IMR-90 (cell line): ENCODE measurements at regions not wholly inside any gene's neighbourhood (a gene's known extent, or its start where the extent isn't known, plus 50 kb on each side); places are given as distances from the start of the nearest gene placed in this dataset.

Experiments
- ATAC-seq: fragments of 200-7000 bp; cut with Tn5 transposase; 2 replicates; pipeline ENCODE4 v1.9.1; 2020; ENCODE audit warnings: low read depth, mild to moderate bottlenecking, moderate library complexity
- BruUV-seq: library from RNA; stranded (reverse); fragments of 400-500 nt; replicated peaks from 2 replicates; lab custom pipeline; 2021; lab: Mats Ljungman, UMichigan
- CTCF ChIA-PET: fragments of 300-600 bp; formaldehyde crosslinking; extraction: SDS; loops from one replicate; lab custom pipeline; 2021; ENCODE audit warnings: antibody characterized with exemption; lab: Yijun Ruan, JAX
- POLR2A ChIA-PET: fragments of 300-600 bp; sonication (Branson Sonifier 250); formaldehyde crosslinking; loops from one replicate; lab custom pipeline; 2022; ENCODE audit warnings: antibody characterized with exemption; ENCODE audit not compliant: unreplicated experiment; lab: Charles Lee
- DNase-seq: peaks from one replicate; pipeline ENCODE4 v3.0.0; 2013
- H2AFZ ChIP-seq: replicated peaks from 2 replicates; pipeline ENCODE3; 2013; ENCODE audit warnings: low read length, mild to moderate bottlenecking; ENCODE audit not compliant: poor library complexity
- H2AK5ac ChIP-seq: 2 replicates; pipeline ENCODE4 v1.6.1; 2013; ENCODE audit warnings: low read depth, low read length, inconsistent platforms
- H2AK9ac ChIP-seq: replicated peaks from 2 replicates; pipeline ENCODE3; 2013; ENCODE audit warnings: mild to moderate bottlenecking, low read depth, low read length, moderate library complexity; ENCODE audit not compliant: poor library complexity
- H2BK120ac ChIP-seq: 2 replicates; pipeline ENCODE4 v1.6.1; 2013; ENCODE audit warnings: low read depth, low read length, inconsistent platforms
- H2BK15ac ChIP-seq: 3 replicates; pipeline ENCODE4 v1.6.1; 2013; ENCODE audit warnings: low read depth, low read length, inconsistent platforms
- H2BK20ac ChIP-seq: 2 replicates; pipeline ENCODE4 v1.6.1; 2013; ENCODE audit warnings: low read depth, mild to moderate bottlenecking, inconsistent platforms, low read length, moderate library complexity
- H2BK5ac ChIP-seq: 2 replicates; pipeline ENCODE4 v1.6.1; 2013; ENCODE audit warnings: mild to moderate bottlenecking, low read depth, low read length, inconsistent platforms; ENCODE audit not compliant: poor library complexity, severe bottlenecking
- H3K14ac ChIP-seq: replicated peaks from 2 replicates; pipeline ENCODE4 v1.6.1; 2013; ENCODE audit warnings: low read depth, low read length, inconsistent platforms
- H3K18ac ChIP-seq: 2 replicates; pipeline ENCODE4 v1.6.1; 2013; ENCODE audit warnings: low read depth, low read length, control low read depth
- H3K23ac ChIP-seq: 2 replicates; pipeline ENCODE4 v1.6.1; 2013; ENCODE audit warnings: low read depth, low read length, inconsistent platforms
- H3K27ac ChIP-seq: 2 replicates; pipeline ENCODE4 v1.5.1; 2013; ENCODE audit warnings: mild to moderate bottlenecking, control low read depth, low read length; ENCODE audit not compliant: insufficient read depth
- H3K27me3 ChIP-seq: 2 replicates; pipeline ENCODE4 v1.6.1; 2013; ENCODE audit warnings: low read length; ENCODE audit not compliant: control insufficient read depth, insufficient read depth
- H3K36me3 ChIP-seq: 2 replicates; pipeline ENCODE4 v1.6.1; 2013; ENCODE audit warnings: low read length, mixed read lengths; ENCODE audit not compliant: control insufficient read depth, insufficient read depth
- H3K4ac ChIP-seq: 2 replicates; pipeline ENCODE4 v1.6.1; 2013; ENCODE audit warnings: low read depth, low read length, inconsistent platforms
- H3K4me1 ChIP-seq: 2 replicates; pipeline ENCODE4 v1.6.1; 2013; ENCODE audit warnings: low read length, mixed read lengths; ENCODE audit not compliant: control insufficient read depth, insufficient read depth
- H3K4me2 ChIP-seq: 2 replicates; pipeline ENCODE4 v1.6.1; 2013; ENCODE audit warnings: low read depth, mild to moderate bottlenecking, control low read depth, low read length, moderate library complexity
- H3K4me3 ChIP-seq: 2 replicates; pipeline ENCODE4 v1.5.1; 2013; ENCODE audit warnings: low read depth, mild to moderate bottlenecking, control low read depth, low read length, moderate library complexity; ENCODE audit not compliant: insufficient read depth
- H3K56ac ChIP-seq: 2 replicates; pipeline ENCODE4 v1.6.1; 2013; ENCODE audit warnings: low read length, inconsistent platforms; ENCODE audit not compliant: insufficient read depth; ENCODE audit errors: extremely low read depth
- H3K79me1 ChIP-seq, 2 experiments: 2 replicates each; pipeline ENCODE4 v1.6.1; 2013; ENCODE audit warnings: low read length in 2 of 2, inconsistent platforms in 1 of 2, low read depth in 1 of 2
- H3K9ac ChIP-seq: 2 replicates; pipeline ENCODE4 v1.6.1; 2013; ENCODE audit warnings: low read depth, low read length, control low read depth
- H3K9me1 ChIP-seq: 2 replicates; pipeline ENCODE4 v1.6.1; 2013; ENCODE audit warnings: low read length, inconsistent platforms; ENCODE audit not compliant: insufficient read depth
- H3K9me3 ChIP-seq: 2 replicates; pipeline ENCODE4 v1.6.1; 2013; ENCODE audit warnings: low read length; ENCODE audit not compliant: control insufficient read depth, insufficient read depth
- H4K20me1 ChIP-seq: 2 replicates; pipeline ENCODE4 v1.6.1; 2013; ENCODE audit warnings: low read length, inconsistent platforms; ENCODE audit not compliant: insufficient read depth
- H4K5ac ChIP-seq: 2 replicates; pipeline ENCODE4 v1.6.1; 2013; ENCODE audit warnings: mild to moderate bottlenecking, low read depth, low read length, control low read depth
- H4K8ac ChIP-seq, 2 experiments: 2 replicates each; pipeline ENCODE4 v1.6.1; 2013; ENCODE audit warnings: low read depth in 2 of 2, low read length in 2 of 2, control low read depth in 1 of 2, inconsistent platforms in 1 of 2
- H4K91ac ChIP-seq: 2 replicates; pipeline ENCODE4 v1.6.1; 2013; ENCODE audit warnings: low read depth, low read length, inconsistent platforms; ENCODE audit not compliant: insufficient read depth
- BHLHE40 ChIP-seq: fragments of 150-350 bp; IDR thresholded peaks from 2 replicates; pipeline ENCODE4 v1.6.1; 2016; ENCODE audit warnings: mild to moderate bottlenecking, low read depth, low read length
- ELK1 ChIP-seq: fragments of 150-350 bp; IDR thresholded peaks from 2 replicates; pipeline ENCODE4 v1.6.1; 2016; ENCODE audit warnings: low read depth, mild to moderate bottlenecking, low read length, moderate library complexity, borderline replicate concordance
- FOS ChIP-seq: fragments of 150-350 bp; IDR thresholded peaks from 2 replicates; pipeline ENCODE4 v1.6.1; 2016; ENCODE audit warnings: low read depth, low read length
- MAFK ChIP-seq: IDR thresholded peaks from 2 replicates; pipeline ENCODE4 v1.6.1; 2012; ENCODE audit warnings: low read depth, low read length, improper control_type of control experiment
- POLR2A ChIP-seq: IDR thresholded peaks from 2 replicates; pipeline ENCODE4 v1.6.1; 2012; ENCODE audit warnings: mild to moderate bottlenecking, low read depth, low read length
- USF2 ChIP-seq: fragments of 150-350 bp; IDR thresholded peaks from 2 replicates; pipeline ENCODE4 v1.6.1; 2017; ENCODE audit warnings: mild to moderate bottlenecking, antibody characterized with exemption, low read length, low read depth
- WGBS, 2 experiments: methylation state at CpG; one replicate each; pipeline versions ENCODE4 v1.1.5 to v1.1.7; 2013; ENCODE audit warnings: missing lambda C conversion rate in 2 of 2; ENCODE audit not compliant: insufficient read length in 1 of 2; ENCODE audit errors: extremely low coverage in 2 of 2; 5-methylcytosine and 5-hydroxymethylcytosine counted together
- dilution Hi-C: fragments of 300-500 bp; cut with HindIII; formaldehyde crosslinking; loops from one replicate; pipeline ENCODE4 v1.14.3; 2018; ENCODE audit warnings: low sequenced_read_pairs; ENCODE audit not compliant: unreplicated experiment
- in situ Hi-C: fragments of 300-500 bp; cut with MboI; formaldehyde crosslinking; loops from 3 replicates; pipeline ENCODE4 v1.14.3; 2019; ENCODE audit warnings: low sequenced_read_pairs, inconsistent platforms, mixed read lengths
- intact Hi-C: fragments of 100-400 bp; cut with micrococcal nuclease; formaldehyde crosslinking; loops from 2 replicates; pipeline ENCODE4 v1.10.0; 2022

- POLR2A ChIA-PET, result no interaction called here
- WGBS, 2 experiments, result no CpG with 5 or more reads among the region's 3 CpGs
These were observed 370.2 kb upstream of the RAB6C start for GRCh38 chr2:129609224-129609623.

More at GRCh38 chr2:129609224-129609623, 370.2 kb upstream of the RAB6C start:
- H2AK9ac ChIP-seq, result no peak overlapping the region
- no peak overlapping the region for H3K4me3 ChIP-seq
- no peak overlapping the region for H3K18ac ChIP-seq
- no peak overlapping the region for H3K23ac ChIP-seq
- no peak overlapping the region for H4K91ac ChIP-seq
- no peaks in the 10 kb centered on the region for H3K4me1 ChIP-seq
- no peak overlapping the region for H2BK120ac ChIP-seq
- dilution Hi-C loops (no loop called here), intact Hi-C loops (no loop called here), in situ Hi-C loops (no loop called here)
- H3K27ac ChIP-seq, result no peak overlapping the region
- TF ChIP-seq BHLHE40, result no peak
- no peak for TF ChIP-seq FOS
- TF ChIP-seq MAFK, result no peak
- TF ChIP-seq POLR2A, result no peak
- TF ChIP-seq USF2, result no peak
- no peak for TF ChIP-seq ELK1
- H4K8ac ChIP-seq, result no peak overlapping the region
- peaks cover 18% of the 10 kb centered on the region for H3K9me3 ChIP-seq
- H3K36me3 ChIP-seq, result no peaks in the 10 kb centered on the region
- H3K27me3 ChIP-seq, result no peaks in the 10 kb centered on the region
- H2BK15ac ChIP-seq, result no peak overlapping the region
- no peak for ATAC-seq
- H4K5ac ChIP-seq, result no peak overlapping the region
- H3K4me2 ChIP-seq, result no peak overlapping the region
- H3K79me1 ChIP-seq, result no peaks in the 10 kb centered on the region
- no peak overlapping the region for H2BK5ac ChIP-seq
- no peak overlapping the region for H3K4ac ChIP-seq
- CTCF ChIA-PET, result no interaction called here
- no peak overlapping the region for H2BK20ac ChIP-seq
- H3K9ac ChIP-seq, result no peak overlapping the region
- no peak overlapping the region for H3K14ac ChIP-seq
- H2AFZ ChIP-seq, result no peak overlapping the region
- no TSS peak for BruUV-seq
- H3K56ac ChIP-seq, result no peak overlapping the region
- H2AK5ac ChIP-seq, result no peak overlapping the region
- no peaks in the 10 kb centered on the region for H4K20me1 ChIP-seq
- no peak for DNase-seq
- no peaks in the 10 kb centered on the region for H3K9me1 ChIP-seq
